HFF-Myc (cell line): ENCODE measurements at regions not wholly inside any gene's neighbourhood (a gene's known extent, or its start where the extent isn't known, plus 50 kb on each side); places are given as distances from the start of the nearest gene placed in this dataset.
"Not testable (repeated sequence)": the region's sequence is repeated elsewhere in the genome, so short reads cannot be mapped to it uniquely, and the experiment has no call there.

Experiments
- DNase-seq: peaks from one replicate; pipeline ENCODE4 v3.0.0-alpha.2; 2011; ENCODE audit warnings: low read depth; ENCODE audit errors: extremely low read depth
- H3K4me3 ChIP-seq: replicated peaks from 2 replicates; pipeline ENCODE4 v1.5.1; 2011; ENCODE audit warnings: low read depth, mild to moderate bottlenecking, control low read depth, low read length
- TF ChIP-seq, protein P1 (sequence below): IDR thresholded peaks from 2 replicates; pipeline ENCODE4 v1.5.1; 2012; ENCODE audit warnings: mild to moderate bottlenecking, low read depth, low read length, control low read depth; ENCODE audit errors: missing control alignments

DNA sequence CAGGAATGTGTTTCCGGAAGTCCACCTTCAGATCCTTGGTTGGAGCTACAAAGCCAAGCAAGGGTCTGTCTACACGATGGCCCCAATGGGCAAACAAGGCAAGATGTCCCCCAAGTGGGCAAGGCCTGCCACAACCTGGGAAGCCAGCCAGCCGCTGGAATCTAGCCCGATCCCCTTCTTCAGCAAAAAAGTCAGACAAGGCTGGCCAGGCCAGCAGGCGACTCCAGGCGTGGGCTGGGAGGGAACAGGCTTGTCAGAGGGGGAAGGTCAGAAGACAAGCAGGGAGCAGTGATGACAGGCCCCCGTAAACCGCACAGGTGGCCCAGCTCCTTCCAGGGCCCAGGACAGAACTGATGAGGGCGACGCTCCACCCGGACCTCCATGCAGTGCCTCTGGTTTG, 69.7 kb upstream of the WASF3 start:
- no peak for DNase-seq
- no peak overlapping the region for H3K4me3 ChIP-seq
- TF ChIP-seq, protein P1, sequence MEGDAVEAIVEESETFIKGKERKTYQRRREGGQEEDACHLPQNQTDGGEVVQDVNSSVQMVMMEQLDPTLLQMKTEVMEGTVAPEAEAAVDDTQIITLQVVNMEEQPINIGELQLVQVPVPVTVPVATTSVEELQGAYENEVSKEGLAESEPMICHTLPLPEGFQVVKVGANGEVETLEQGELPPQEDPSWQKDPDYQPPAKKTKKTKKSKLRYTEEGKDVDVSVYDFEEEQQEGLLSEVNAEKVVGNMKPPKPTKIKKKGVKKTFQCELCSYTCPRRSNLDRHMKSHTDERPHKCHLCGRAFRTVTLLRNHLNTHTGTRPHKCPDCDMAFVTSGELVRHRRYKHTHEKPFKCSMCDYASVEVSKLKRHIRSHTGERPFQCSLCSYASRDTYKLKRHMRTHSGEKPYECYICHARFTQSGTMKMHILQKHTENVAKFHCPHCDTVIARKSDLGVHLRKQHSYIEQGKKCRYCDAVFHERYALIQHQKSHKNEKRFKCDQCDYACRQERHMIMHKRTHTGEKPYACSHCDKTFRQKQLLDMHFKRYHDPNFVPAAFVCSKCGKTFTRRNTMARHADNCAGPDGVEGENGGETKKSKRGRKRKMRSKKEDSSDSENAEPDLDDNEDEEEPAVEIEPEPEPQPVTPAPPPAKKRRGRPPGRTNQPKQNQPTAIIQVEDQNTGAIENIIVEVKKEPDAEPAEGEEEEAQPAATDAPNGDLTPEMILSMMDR, result no peak

DNA sequence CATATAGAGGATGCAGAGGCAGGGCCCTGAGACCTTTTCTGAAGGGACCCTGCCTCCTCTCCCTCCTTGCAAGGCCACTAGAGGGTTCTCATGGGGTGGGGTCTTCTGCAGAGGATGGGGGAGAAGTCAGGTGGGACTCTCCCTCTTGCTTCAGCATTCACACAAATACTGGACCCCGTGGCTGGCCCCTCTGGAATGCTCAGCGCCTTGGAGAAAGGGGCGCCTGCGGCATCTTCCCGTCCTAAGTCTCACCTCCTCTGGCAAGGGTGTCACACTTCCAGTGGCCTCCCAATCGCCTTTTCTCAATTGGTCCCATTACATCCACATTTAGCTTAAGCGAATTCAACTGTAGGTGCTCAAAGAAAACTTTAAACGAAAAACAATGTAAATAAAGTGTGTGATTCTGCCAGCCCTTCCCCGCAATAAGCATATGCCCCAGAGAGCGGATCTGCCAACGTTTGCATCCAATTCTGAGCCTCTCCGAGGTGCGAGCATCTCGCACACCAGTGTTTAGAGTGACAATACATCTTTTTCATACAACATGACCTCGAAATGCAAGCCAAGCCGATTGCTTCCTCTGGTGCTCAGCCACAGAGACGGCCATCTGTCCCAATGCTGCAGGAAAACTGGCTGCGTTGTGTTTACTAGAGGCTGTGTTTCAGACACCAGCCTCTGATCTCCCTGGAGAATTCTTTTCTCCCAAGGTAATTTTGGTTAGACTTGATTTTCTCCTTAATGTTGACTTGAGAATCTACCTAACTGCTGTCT, 69.1 kb upstream of the WASF3 start:
- no peak for DNase-seq
- TF ChIP-seq, protein P1, result no peak
- no peak overlapping the region for H3K4me3 ChIP-seq

GRCh38 chr13:26492301-26492700, 65.2 kb upstream of the WASF3 start:
- not testable (repeated sequence) for H3K4me3 ChIP-seq, DNase-seq

DNA sequence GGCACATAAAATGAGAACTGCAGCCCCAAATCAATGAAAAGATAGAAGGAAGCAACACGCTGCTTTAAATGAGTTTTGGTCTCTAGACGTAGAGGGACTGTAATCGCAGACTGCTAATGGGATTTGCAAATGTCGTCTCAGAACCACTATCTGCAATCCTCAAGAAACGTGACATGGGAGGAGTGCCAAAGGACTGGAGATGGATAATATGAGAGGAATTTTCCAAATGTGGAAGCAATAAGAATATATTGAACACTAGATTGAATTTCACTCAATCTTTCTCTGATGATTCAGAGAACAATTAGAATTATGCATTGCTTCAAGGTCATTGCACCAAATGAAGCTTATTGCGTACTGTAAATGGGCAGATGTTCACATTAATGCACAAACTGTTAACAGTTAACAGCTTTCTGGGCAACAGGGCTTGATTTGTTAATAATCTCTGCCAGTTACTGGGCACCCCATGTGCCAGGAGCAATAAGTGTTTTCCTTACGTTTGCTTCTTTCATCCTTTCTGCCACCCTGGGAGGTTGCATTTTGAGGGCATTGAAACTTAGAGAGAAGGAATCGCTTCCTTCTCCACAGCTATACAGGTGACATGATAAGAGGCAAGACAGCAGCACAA, 62.8 kb upstream of the WASF3 start:
- H3K4me3 ChIP-seq, result no peak overlapping the region
- TF ChIP-seq, protein P1, result no peak
- no peak for DNase-seq

- H3K4me3 ChIP-seq, result no peak overlapping the region
- TF ChIP-seq, protein P1, result no peak
- no peak for DNase-seq
These were observed 61.7 kb upstream of the WASF3 start for GRCh38 chr13:26495750-26496149.

DNA sequence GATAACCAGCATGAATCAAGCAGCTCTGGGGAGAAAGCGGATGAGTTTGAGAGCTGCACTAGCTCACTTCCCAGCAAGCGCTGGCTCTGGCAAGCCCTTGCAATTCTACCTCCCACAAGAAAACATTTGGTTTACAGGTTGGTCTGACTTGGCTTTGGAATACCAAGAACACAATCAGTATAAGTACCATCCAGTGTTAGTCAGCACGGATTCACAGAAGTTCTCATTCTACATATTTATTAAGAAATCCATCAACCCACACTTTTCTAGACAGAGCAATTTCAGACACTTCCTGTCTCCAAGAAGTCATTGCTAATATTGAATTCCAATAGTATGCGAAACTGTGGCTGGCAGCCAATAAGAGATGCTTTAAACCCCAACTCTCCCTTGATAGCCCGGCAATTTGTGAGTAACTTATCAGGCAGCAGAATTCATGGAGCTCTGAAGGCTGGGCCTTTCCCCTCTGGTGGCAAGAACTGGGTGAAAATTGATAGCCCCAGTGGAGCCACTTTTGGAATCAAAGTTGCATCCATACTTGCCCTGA, 59.4 kb upstream of the WASF3 start:
- no peak for DNase-seq
- H3K4me3 ChIP-seq, result no peak overlapping the region
- TF ChIP-seq, protein P1, result no peak
